Jurkat, Clone E6-1 (cell line): ENCODE measurements at regions not wholly inside any gene's neighbourhood (a gene's known extent, or its start where the extent isn't known, plus 50 kb on each side); places are given as distances from the start of the nearest gene placed in this dataset.

Source experiments
- DNase-seq: peaks from one replicate; pipeline ENCODE4 v3.0.0-alpha.2; 2011; ENCODE audit warnings: low read depth, low spot score
- H3K4me3 ChIP-seq: 2 replicates; pipeline ENCODE4 v1.5.1; 2011; ENCODE audit warnings: mild to moderate bottlenecking, low read length, control low read depth, moderate library complexity

- H3K4me3 ChIP-seq = no peak overlapping the region
- DNase-seq = no peak
Measured at GRCh38 chr6:169940481-169941271, 189.3 kb downstream of the ERMARD start.

- H3K4me3 ChIP-seq = no peak overlapping the region
- no peak for DNase-seq
Measured at GRCh38 chr6:169939554-169940164, 188.2 kb downstream of the ERMARD start.

DNA sequence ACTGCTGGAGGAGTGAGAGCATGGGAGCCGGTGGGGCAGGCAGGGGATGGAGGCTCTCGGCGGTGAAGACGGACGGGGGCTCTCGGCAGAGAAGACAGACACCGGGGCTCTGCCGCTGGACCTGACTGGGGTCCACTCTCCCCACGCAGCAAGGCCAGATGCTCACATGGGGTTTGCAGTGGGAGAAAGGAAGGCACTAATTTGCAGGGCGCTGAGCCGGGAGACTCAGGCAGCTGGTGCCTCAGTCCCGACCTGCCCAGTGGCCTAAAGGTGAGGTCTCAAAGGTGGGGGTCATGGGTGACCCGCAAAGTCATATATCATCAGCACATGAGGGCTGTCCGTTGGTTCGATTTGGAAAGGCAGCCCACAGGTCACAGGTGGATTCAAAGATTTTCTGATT lies 187.3 kb downstream of the ERMARD start:
- DNase-seq = no peak
- no peak overlapping the region for H3K4me3 ChIP-seq

DNA sequence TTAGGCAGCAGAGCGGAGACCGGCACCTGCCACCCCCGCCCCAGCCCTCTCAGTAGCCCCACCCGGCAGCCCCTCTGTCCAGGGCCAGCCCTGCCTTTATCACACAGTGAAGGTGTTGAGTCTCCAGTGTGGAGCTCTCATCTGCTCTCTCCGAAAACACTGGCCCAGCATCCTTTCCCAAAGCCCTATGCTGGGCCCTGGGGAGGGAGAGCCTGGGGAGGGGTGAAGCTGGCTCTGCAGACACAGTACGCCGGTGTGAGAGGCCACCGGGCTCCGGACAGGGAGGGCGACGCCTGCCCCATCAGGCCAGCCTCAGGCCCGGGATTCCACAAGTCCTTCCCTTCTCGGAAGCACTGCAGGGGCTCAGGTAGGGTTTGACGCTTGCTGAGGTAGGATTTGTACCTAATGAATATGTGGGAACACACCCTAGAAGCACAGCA lies 186.9 kb downstream of the ERMARD start:
- no peak overlapping the region for H3K4me3 ChIP-seq
- no peak for DNase-seq

DNA sequence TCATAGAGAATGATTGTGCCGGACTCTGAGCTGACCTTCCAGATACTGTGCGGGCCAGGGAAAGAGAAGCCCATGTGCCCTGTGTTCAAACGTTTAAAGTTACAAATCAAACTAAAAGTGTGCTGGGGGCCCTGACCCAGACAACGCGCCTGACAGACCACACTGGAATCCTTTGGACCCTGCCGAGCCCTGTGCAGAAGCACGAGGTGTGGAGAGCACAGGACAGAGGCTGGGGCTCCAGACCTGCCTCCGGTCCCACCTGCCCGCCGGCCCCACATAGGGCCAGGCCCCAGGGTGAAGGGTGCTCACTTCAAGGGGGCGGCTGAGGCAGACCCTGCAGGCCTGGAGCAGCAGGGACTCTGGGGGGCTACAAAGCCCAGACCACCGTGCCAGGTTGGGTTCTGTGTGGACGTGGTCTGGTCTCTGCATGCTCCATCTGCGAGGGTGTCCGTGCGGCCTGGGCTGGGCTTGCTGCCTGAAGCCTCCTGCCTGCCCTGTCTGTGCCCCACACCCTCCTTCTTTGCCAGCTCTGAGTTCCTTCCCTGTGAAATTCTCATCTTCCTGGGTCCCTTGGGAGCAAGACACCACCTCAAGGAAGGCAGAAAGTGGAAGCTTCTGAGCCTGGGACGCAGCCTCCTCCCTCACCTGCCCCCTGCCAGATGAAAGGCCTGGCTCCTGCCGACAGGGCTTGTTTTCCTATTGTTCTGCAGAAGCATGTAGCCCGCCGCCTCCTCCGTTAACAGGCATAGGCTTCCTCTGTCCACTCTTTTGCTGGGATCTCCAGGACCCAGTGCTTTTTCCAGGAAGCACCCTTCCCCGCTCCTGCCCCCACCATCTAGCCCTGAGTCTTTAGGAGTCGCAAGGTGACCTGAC lies 186.2 kb downstream of the ERMARD start:
- no peak for DNase-seq
- H3K4me3 ChIP-seq = no peak overlapping the region

DNA sequence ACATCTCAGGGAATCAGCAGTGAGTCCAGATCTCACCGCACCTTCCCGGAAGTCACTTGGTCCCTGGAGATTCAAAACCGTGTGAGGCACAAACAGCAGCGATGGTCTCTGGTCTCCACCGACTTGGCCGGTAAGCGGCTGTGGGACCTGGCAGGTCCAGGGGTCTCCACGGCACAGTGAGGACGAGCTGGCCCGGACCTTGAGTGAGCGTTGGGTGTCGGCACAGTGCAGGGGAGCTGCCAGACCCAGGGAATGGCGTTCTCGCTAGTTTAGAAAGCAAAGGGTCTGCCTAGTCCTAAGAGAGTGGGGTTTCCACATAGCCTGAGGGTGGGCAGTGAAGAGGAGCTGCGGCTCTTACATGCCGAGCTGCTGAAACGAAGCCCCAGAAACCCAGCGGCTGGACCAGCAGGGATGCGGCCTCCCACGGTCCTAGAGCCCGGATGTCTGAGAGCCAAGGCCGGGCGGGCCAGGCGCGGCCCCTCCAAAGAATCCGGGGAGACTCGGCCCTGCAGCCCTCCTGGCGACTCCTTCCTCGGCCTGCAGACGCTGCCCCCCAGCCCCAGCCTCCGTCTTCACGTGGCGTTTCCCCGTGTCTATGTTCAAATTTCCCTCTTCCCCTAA lies 185.0 kb downstream of the ERMARD start:
- no peak for DNase-seq
- H3K4me3 ChIP-seq = no peak overlapping the region

- H3K4me3 ChIP-seq = no peak overlapping the region
- no peak for DNase-seq
Measured at GRCh38 chr6:169935861-169936260, 184.4 kb downstream of the ERMARD start.

DNA sequence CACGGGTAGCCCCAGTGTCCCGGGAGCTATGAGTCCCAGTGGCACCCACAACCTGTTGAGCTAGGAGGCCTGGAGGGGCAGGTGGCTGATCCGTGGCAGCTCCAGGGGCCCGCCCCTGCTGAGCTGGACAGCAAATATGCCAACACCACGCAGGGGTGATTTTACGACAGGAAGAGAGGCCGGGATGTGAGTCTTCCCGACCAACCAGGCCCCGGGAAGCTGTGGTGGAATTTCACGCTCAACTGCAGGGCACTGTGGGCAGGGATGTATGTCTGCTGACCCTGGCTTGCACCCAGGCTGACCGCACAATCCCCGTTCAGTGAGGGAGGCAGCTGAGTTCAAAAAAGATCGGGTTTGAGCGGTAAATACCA lies 183.9 kb downstream of the ERMARD start:
- no peak overlapping the region for H3K4me3 ChIP-seq
- no peak for DNase-seq

DNA sequence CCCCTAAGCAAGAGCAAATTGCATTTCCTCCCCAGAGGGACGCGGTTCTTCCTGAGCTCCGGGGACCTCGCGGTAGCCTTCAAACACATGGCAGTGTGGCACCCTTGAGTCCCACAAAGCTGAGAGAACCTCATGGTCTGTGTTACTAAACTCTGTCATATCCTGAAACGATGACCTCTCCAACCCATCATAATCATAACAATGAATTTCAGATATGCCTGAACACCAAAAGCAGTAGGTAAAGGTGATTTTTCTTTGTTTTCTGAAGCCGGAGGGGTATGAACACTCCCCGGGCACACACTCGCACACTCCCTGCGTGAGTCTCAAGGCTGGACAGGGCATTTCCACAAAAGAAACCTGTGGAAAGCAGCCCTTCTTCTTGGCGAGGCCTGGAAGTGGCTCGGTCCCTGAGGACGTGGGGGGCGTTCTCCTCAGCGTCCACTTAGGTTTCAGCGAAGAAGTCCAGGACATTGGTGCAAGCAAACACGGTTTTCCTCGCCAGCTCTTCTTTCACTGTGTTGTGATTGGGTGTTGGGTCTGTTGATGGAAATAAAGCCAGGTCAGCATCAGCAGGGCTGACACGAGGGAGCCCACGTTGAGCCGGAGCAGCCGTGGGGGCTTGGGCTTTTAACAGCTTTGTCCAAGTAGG lies 183.4 kb downstream of the ERMARD start:
- H3K4me3 ChIP-seq = no peak overlapping the region
- DNase-seq = no peak

- DNase-seq = no peak
Measured at GRCh38 chr6:169933839-169934698, 182.6 kb downstream of the ERMARD start.

DNA sequence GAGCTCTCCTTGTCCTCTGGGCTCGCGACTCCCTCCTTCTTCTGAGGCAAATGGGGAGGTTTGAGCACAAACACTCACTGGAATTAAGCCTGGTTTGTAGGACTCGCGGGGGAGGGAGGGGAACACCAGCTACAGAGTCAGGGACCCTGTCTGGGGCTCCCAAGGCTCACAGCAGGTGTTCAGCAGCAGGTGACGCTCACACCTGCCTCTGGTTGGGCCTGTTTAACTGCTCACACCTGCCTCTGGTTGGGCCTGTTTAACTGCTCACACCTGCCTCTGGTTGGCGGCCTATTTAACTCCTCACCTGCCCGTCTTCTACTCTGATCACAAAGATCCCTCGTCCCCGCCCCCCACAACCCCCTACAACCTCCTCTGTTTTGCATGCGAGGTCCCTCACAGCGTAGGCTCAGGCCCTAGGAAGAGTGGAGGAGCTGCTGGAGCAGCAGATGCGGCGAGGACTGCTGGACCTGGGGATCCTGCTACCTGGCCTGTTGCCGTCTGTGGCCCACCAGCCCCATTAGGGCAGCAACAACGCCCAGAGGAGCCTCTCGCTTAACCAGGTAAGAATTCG lies 181.9 kb downstream of the ERMARD start:
- DNase-seq = no peak
- H3K4me3 ChIP-seq = no peak overlapping the region

More at GRCh38 chr6:169933839-169934698, 182.6 kb downstream of the ERMARD start:
- H3K4me3 ChIP-seq = no peak overlapping the region

DNA sequence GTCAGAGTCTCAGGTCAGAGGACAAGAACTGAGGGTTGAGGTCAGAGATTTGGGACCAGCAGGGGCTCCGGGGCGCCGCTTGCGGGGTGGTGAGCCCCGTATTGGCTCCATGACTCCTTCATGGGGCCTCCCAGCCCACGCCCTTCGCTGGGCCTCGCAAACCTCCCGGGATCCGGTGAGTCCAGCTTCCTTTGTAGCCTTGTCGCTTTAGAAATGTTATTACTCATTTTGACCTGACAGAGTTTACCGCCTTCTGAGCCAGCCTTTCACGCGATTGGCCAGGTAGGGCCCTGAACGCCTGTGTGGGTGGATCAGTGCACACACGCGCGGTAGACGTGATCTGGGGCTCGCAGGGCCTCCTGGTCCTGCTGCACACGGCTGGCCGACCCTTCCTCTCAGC lies 181.1 kb downstream of the ERMARD start:
- DNase-seq = no peak
- no peak overlapping the region for H3K4me3 ChIP-seq

DNA sequence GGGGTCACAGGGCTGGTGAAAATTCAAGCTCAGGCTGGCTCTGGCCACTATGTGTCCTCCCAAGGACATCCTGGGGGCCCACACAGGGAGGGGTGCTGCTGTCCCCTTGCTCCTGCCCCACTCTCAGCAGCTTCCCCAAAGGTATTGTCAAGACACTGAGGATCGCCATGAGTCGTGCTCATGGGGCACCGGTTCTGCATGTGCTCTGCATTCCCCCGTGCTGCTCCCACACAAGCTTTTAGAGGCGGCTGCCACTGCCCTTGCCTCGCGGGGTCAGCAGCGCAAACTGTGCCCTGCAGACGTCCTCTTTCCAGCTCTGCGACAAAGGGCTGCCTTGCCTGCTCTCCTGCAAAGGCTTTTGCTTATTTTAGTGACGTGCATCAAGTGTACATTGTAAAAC lies 179.8 kb downstream of the ERMARD start:
- H3K4me3 ChIP-seq = no peak overlapping the region
- DNase-seq = no peak

- DNase-seq = no peak
- no peak overlapping the region for H3K4me3 ChIP-seq
Measured at GRCh38 chr6:169930799-169931198, 179.4 kb downstream of the ERMARD start.

DNA sequence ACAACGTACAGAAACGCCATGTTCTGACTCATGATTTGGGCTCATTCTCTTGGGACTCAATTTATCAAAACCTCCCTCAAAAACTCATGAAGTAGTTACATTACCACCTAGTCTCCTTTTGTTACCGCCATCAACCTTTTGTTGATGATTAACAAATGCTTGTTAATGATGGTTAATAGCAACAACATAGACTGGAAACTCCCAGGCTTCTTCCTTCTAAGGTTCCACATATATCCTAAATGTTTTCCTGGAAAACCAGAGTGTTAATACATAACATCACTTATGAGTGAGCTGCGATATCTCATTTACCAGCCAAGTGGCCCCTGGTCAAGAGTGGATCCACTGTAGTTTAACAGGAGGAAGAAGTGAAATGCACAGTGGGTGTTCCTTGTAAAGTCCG lies 176.3 kb downstream of the ERMARD start:
- no peak for DNase-seq
- H3K4me3 ChIP-seq = no peak overlapping the region

GRCh38 chr6:169926617-169927417 lies 175.4 kb downstream of the ERMARD start:
- H3K4me3 ChIP-seq = no peak overlapping the region
- no peak for DNase-seq
